ENCODE measurements at regions not wholly inside any gene's neighbourhood (a gene's known extent, or its start where the extent isn't known, plus 50 kb on each side); places are given as distances from the start of the nearest gene placed in this dataset.
"Not testable (repeated sequence)": the region's sequence is repeated elsewhere in the genome, so short reads cannot be mapped to it uniquely, and the experiment has no call there.

GRCh38 chrX:137646472-137646871 is 80.5 kb downstream of the ZIC3 start:
- H3K9me3 ChIP-seq: no peaks in the 10 kb centered on the region
- no peak overlapping the region for H3K4me3 ChIP-seq
- H3K27me3 ChIP-seq: no peaks in the 10 kb centered on the region
- no peak for DNase-seq
- H3K36me3 ChIP-seq: no peaks in the 10 kb centered on the region

- Histone ChIP-seq H3K9me3 (no peaks in the 10 kb centered on the region), H3K4me3 (no peak overlapping the region), H3K36me3 (no peaks in the 10 kb centered on the region), H3K27me3 (no peaks in the 10 kb centered on the region)
- DNase-seq: no peak
Observed at GRCh38 chrX:137651647-137652046, 85.7 kb downstream of the ZIC3 start.

GRCh38 chrX:137652086-137652485 is 86.2 kb downstream of the ZIC3 start:
- Histone ChIP-seq H3K4me3 (no peak overlapping the region), H3K36me3 (no peaks in the 10 kb centered on the region), H3K9me3 (no peaks in the 10 kb centered on the region), H3K27me3 (no peaks in the 10 kb centered on the region)
- DNase-seq: no peak

- no peaks in the 10 kb centered on the region for H3K27me3 ChIP-seq
- no peak for DNase-seq
- no peaks in the 10 kb centered on the region for H3K36me3 ChIP-seq
- H3K9me3 ChIP-seq: no peaks in the 10 kb centered on the region
- no peak overlapping the region for H3K4me3 ChIP-seq
Observed at GRCh38 chrX:137654481-137654880, 88.6 kb downstream of the ZIC3 start.

GRCh38 chrX:137667776-137668175 is 101.8 kb downstream of the ZIC3 start:
- no peaks in the 10 kb centered on the region for H3K27me3 ChIP-seq
- DNase-seq: no peak
- H3K9me3 ChIP-seq: no peaks in the 10 kb centered on the region
- H3K36me3 ChIP-seq: no peaks in the 10 kb centered on the region
- no peak overlapping the region for H3K4me3 ChIP-seq

- no peak for DNase-seq
- no peaks in the 10 kb centered on the region for H3K9me3 ChIP-seq
- H3K36me3 ChIP-seq: no peaks in the 10 kb centered on the region
- H3K4me3 ChIP-seq: no peak overlapping the region
- no peaks in the 10 kb centered on the region for H3K27me3 ChIP-seq
Observed at GRCh38 chrX:137684591-137684990, 118.7 kb downstream of the ZIC3 start.

- no peaks in the 10 kb centered on the region for H3K36me3 ChIP-seq
- H3K9me3 ChIP-seq: no peaks in the 10 kb centered on the region
- H3K4me3 ChIP-seq: no peak overlapping the region
- no peaks in the 10 kb centered on the region for H3K27me3 ChIP-seq
- DNase-seq: no peak
Observed at GRCh38 chrX:137695417-137695816, 129.5 kb downstream of the ZIC3 start.

GRCh38 chrX:137707348-137707747 is 141.4 kb downstream of the ZIC3 start:
- no peaks in the 10 kb centered on the region for H3K9me3 ChIP-seq
- no peaks in the 10 kb centered on the region for H3K36me3 ChIP-seq
- DNase-seq: no peak
- H3K27me3 ChIP-seq: no peaks in the 10 kb centered on the region
- no peak overlapping the region for H3K4me3 ChIP-seq

- Histone ChIP-seq H3K9me3 (no peaks in the 10 kb centered on the region), H3K27me3 (no peaks in the 10 kb centered on the region), H3K36me3 (no peaks in the 10 kb centered on the region), H3K4me3 (no peak overlapping the region)
- no peak for DNase-seq
Observed at GRCh38 chrX:137742846-137743245, 176.9 kb downstream of the ZIC3 start.

GRCh38 chrX:137743414-137743813 is 177.5 kb downstream of the ZIC3 start:
- no peaks in the 10 kb centered on the region for H3K9me3 ChIP-seq
- DNase-seq: no peak
- no peaks in the 10 kb centered on the region for H3K27me3 ChIP-seq
- H3K4me3 ChIP-seq: no peak overlapping the region
- no peaks in the 10 kb centered on the region for H3K36me3 ChIP-seq

GRCh38 chrX:137746289-137746688 is 180.4 kb downstream of the ZIC3 start:
- H3K36me3 ChIP-seq: no peaks in the 10 kb centered on the region
- no peaks in the 10 kb centered on the region for H3K27me3 ChIP-seq
- no peak for DNase-seq
- H3K4me3 ChIP-seq: no peak overlapping the region
- no peaks in the 10 kb centered on the region for H3K9me3 ChIP-seq

GRCh38 chrX:137747244-137748043 is 181.5 kb downstream of the ZIC3 start:
- no peak for DNase-seq
- Histone ChIP-seq H3K9me3 (no peaks in the 10 kb centered on the region), H3K27me3 (no peaks in the 10 kb centered on the region), H3K4me3 (no peak overlapping the region), H3K36me3 (no peaks in the 10 kb centered on the region)

- Histone ChIP-seq H3K4me3 (no peak overlapping the region), H3K9me3 (no peaks in the 10 kb centered on the region), H3K36me3 (no peaks in the 10 kb centered on the region), H3K27me3 (no peaks in the 10 kb centered on the region)
- no peak for DNase-seq
Observed at GRCh38 chrX:137748827-137749226, 182.9 kb downstream of the ZIC3 start.

- no peaks in the 10 kb centered on the region for H3K9me3 ChIP-seq
- no peaks in the 10 kb centered on the region for H3K36me3 ChIP-seq
- DNase-seq: no peak
- H3K4me3 ChIP-seq: no peak overlapping the region
- no peaks in the 10 kb centered on the region for H3K27me3 ChIP-seq
Observed at GRCh38 chrX:137749246-137749645, 183.3 kb downstream of the ZIC3 start.

GRCh38 chrX:137771537-137771936 is 205.6 kb downstream of the ZIC3 start:
- Histone ChIP-seq H3K9me3 (no peaks in the 10 kb centered on the region), H3K36me3 (no peaks in the 10 kb centered on the region), H3K27me3 (no peaks in the 10 kb centered on the region), H3K4me3 (no peak overlapping the region)
- no peak for DNase-seq

GRCh38 chrX:137792214-137792613 is 226.3 kb downstream of the ZIC3 start:
- H3K36me3 ChIP-seq: no peaks in the 10 kb centered on the region
- no peaks in the 10 kb centered on the region for H3K27me3 ChIP-seq
- no peaks in the 10 kb centered on the region for H3K9me3 ChIP-seq
- no peak for DNase-seq
- H3K4me3 ChIP-seq: no peak overlapping the region

GRCh38 chrX:137797926-137798325 is 232.0 kb downstream of the ZIC3 start:
- not testable (repeated sequence) for H3K27me3 ChIP-seq, H3K9me3 ChIP-seq, DNase-seq, H3K4me3 ChIP-seq, H3K36me3 ChIP-seq

- Histone ChIP-seq H3K4me3 (no peak overlapping the region), H3K9me3 (no peaks in the 10 kb centered on the region), H3K36me3 (no peaks in the 10 kb centered on the region), H3K27me3 (no peaks in the 10 kb centered on the region)
- DNase-seq: no peak
Observed at GRCh38 chrX:137823257-137823656, 257.3 kb downstream of the ZIC3 start.

Data from MG63 (cell line).